ENCODE measurements at regions not wholly inside any gene's neighbourhood (a gene's known extent, or its start where the extent isn't known, plus 50 kb on each side); places are given as distances from the start of the nearest gene placed in this dataset.

DNA sequence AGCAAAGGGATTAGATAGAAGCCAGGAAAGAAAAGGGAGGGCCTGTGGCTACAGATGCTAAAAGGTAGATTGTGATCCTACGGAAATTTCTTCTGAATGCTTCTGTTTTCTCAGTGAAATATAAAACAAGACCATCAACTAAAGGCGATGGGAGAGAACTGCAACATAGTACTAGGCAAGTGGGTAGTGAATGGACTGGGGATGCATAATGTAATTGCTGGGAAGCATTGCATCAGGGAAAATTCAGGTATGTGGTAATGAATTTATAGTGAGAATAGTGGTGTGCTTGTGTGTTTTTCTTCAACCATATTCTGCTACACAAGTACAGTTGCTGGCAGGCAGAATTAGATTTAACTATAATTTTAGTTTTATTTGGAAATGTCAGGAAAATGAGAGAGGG lies 156.6 kb downstream of the OPN5 start:
- TF ChIP-seq, protein P1, sequence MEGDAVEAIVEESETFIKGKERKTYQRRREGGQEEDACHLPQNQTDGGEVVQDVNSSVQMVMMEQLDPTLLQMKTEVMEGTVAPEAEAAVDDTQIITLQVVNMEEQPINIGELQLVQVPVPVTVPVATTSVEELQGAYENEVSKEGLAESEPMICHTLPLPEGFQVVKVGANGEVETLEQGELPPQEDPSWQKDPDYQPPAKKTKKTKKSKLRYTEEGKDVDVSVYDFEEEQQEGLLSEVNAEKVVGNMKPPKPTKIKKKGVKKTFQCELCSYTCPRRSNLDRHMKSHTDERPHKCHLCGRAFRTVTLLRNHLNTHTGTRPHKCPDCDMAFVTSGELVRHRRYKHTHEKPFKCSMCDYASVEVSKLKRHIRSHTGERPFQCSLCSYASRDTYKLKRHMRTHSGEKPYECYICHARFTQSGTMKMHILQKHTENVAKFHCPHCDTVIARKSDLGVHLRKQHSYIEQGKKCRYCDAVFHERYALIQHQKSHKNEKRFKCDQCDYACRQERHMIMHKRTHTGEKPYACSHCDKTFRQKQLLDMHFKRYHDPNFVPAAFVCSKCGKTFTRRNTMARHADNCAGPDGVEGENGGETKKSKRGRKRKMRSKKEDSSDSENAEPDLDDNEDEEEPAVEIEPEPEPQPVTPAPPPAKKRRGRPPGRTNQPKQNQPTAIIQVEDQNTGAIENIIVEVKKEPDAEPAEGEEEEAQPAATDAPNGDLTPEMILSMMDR (IDR thresholded peaks at IDR 0.05; ENCODE audit: poor library complexity), result no peak
- no peak for TF ChIP-seq EZH2phosphoT487 (IDR thresholded peaks at IDR 0.05; ENCODE audit: low read depth, severe bottlenecking, unreplicated experiment)

Measured in hepatocyte (in vitro differentiated cells).